ENCODE measurements at regions not wholly inside any gene's neighbourhood (a gene's known extent, or its start where the extent isn't known, plus 50 kb on each side); places are given as distances from the start of the nearest gene placed in this dataset.
"Not testable (repeated sequence)": the region's sequence is repeated elsewhere in the genome, so short reads cannot be mapped to it uniquely, and the experiment has no call there.

DNA sequence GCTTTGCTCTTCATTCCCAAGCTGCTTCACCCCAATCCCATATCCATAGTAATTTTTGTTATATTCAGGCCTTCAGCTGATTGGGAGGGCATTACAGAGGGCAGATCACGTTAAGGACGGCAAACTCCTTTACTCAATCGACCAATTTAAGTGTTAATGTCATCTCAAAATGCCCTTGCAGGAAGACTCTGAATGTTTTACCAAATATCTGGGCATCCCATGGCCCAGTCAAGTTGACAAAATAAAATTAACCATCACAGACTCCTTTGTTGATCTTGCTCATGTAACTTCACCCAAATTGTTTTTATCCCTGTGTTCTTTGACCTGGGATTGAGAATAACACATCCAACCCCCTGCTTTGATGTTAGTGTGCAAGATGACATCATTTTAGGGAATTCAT lies 1018.3 kb upstream of the LCORL start:
- no peak for DNase-seq (ENCODE audit: low read depth)

DNA sequence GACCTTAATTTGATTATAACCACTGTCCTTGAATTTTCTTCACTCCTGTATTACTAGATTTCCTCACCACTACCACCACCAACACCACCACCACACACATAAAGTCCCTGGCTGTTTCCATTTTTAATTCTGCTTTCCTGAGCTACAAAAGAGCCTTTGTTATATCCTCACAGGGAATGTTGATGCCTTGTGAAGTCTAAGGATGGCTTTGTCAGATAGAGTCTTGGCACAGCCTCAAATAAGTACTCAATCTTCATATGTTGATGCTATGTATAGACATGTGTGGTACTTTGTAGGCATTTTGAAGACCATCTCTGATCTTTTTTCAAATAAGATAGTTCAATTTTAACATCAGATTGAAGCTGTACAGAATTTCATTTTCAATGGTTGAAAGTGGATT lies 1016.7 kb upstream of the LCORL start:
- no peak for DNase-seq (ENCODE audit: low read depth)

DNA sequence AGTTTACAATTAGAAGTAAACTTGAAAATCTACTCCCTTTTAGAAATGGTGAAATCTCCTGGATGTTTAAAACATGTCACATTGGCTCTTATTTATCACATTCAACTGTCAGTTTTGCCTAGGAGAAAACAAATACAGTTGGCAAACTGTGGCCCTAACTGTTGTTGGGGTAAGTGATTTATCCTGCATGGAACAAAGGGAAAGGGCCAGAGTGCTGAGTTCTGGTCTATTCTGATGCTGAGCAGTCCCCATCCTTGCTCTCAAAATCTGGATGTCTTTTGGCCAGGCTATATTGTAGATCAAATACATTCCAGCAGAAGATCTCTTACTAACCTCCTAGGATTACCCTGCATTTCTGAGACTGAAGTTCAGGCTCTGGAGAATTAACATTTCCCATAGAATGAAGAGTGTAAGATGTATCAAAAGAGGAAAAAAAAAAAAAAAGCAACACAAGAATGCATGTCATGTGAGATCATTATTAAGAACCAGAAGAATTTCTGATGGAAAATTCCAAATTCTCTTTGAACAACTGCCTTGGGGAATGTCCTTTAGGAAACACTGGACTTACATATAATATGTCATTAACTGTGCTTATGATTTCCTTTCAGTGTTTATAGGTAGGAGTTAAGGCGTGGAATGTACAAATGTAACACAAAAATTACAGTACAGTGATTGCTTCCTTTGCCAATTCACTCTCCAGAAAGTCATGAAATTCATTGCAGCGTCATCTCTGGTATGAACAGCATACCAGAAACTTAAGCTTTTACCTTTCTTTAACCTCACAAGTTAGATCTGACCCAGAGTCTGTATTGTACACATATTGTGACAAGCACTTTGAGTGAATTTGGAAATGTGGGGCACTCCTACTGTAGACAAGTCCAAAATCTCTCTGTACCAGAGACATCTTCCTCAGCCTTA lies 1012.5 kb upstream of the LCORL start:
- DNase-seq (ENCODE audit: low read depth), result no peak

DNA sequence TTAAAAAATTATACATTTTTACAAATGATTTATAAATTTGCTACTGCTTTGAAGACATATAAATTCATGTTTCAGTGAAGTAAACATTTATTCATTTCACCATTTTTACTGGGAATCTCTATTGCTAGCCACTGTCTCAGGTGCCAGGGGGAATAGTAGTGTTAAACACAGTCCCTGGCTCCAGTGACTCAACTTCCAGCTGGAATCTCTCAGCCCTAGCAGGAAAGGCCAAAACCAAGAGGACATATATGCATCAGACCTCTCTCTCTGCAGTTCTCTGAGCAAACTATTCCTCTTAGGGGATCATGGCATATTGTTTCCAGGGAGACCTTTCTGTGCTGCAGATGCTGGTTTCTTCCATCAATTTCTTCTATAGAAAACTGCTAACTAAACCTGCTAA lies 1009.0 kb upstream of the LCORL start:
- DNase-seq (ENCODE audit: low read depth), result no peak

DNA sequence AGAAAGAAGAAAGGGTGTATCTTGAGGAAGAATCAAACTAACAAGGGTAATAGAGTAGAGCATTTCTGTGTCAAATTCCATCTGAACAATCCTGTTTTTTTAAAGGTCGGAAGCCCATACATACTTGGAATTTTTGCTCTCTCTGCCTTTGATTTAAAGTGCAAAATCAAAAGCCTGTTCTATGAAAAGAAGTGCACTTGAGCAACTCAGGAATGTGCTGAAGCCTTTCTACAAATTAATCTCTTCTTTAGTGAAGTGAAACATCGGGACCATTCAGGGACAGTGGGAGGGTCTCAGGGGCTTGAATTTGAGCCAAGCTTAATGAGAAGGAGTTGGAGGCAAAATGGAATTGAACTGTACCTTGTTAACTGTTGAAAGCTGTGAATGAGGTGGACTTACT lies 1008.5 kb upstream of the LCORL start:
- no peak for DNase-seq (ENCODE audit: low read depth)

DNA sequence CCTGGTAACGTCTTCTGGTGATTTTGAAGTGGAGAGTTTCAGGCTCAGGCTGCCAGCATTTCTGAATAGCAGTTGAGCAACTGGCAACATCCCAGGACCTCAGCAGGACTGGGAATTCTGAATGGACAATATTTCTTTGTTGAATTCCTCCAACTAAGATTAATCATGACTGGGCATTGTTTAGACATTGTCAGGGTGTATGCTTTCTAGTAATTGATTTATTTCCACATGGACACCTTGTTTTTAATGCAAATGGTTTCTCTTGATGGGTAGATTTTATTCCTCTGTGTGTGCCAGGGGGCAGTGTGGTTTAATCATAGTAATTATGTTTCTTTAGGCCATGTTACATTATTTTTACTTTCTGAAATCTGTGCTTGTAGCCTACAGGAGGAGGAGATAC lies 1004.7 kb upstream of the LCORL start:
- DNase-seq (ENCODE audit: low read depth), result no peak

DNA sequence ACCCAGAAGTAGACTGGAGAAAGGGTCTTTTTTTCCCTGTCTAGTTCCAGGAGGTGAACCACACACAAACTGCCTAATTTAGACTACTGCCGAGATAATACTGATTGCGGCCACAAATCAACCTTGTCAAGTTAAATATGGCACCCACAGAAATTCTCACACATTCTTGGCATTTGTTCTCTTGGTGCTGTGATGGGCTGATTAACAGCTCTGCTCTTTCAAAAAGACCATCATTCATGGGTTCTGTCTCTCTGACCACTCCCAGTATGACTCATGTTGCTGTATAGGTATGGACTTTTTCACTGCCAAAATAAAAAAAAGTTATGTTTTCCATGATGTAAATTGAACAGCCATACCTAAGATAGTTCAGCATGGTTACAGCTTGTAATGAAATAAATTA lies 1003.5 kb upstream of the LCORL start:
- DNase-seq (ENCODE audit: low read depth), result no peak

DNA sequence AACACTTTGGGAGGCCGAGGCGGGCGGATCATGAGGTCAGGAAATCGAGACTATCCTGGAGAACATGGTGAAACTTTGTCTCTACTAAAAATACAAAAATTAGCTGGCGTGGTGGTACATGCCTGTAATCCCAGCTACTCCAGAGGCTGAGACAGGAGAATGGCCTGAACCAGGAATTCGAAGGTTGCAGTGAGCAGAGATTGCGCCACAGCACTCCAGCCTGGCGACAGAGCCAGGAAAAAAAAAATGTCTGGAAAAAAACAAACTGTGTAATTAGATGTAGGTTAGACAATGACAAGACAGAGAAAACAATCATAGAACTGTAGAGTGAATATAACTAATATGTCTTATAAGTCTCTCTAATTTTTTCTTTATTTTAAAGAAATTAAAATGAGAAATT lies 1002.5 kb upstream of the LCORL start:
- DNase-seq (ENCODE audit: low read depth), result no peak

DNA sequence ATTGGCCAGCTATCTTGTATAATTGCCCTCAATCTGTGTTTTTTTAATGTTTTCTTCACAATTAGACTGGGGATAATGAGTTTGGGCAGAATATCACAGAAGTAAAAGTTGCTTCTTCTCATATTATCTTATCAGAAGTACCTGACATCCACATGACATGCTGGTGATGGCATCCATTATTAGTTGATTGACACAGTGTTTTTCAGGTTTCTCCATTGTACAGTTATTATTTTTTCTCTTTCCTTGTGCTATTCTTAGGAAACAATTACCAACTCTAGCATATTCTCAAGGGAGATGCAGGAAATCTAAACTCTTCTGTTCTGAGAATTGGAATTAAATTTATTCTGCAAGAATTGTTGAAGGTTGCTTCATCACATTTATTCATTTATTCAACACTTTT lies 1000.1 kb upstream of the LCORL start:
- no peak for DNase-seq (ENCODE audit: low read depth)

DNA sequence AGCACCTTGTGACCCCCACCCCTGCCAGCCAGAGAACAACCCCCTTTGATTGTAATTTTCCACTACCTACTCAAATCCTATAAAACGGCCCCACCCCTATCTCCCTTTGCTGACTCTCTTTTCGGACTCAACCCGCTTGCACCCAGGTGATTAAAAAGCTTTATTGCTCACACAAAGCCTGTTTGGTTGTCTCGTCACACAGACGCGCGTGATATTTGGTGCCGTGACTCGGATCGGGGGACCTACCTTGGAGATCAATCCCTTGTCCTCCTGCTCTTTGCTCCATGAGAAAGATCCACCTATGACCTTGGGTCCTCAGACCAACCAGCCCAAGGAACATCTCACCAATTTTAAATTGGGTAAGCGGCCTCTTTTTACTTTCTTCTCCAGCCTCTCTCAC lies 995.0 kb upstream of the LCORL start:
- DNase-seq (ENCODE audit: low read depth), result not testable (repeated sequence)

DNA sequence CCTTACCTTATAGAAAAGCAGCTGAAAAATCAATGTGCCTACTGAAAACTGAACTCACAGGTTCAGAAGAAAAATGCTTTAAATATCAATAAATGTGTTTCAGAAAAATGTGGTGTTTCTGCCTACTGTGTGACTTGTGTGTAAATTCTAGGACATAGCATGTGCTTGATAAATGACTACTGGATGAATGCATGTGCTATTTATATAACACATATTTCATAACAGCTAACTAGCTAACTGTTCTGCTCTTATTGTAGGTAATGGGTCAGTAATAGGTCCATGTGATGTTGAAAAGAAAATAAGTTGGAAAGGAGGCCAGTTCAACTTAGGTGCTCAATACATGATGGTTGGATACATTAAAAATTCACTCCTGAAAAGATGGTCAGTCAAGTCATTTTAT lies 993.0 kb upstream of the LCORL start:
- DNase-seq (ENCODE audit: low read depth), result no peak

DNA sequence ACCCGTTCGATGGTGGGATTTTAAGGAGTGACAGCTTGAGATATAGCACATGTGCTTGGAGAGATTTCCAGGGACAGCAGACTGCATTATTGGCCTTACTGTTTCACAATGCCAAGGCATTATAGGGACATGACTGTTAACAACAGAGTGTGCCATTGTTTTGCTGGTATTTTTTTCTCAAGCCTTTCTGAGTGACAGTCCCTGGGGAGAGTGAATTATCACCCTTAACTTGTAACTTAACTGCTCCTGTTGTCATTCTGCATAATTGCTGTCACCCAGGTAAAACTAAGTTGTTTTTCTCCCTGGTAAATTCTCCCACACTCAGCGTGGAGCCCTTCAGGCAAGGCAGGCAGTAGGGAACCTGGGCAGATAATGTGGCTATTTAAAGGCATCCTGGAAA lies 989.2 kb upstream of the LCORL start:
- DNase-seq (ENCODE audit: low read depth), result no peak

DNA sequence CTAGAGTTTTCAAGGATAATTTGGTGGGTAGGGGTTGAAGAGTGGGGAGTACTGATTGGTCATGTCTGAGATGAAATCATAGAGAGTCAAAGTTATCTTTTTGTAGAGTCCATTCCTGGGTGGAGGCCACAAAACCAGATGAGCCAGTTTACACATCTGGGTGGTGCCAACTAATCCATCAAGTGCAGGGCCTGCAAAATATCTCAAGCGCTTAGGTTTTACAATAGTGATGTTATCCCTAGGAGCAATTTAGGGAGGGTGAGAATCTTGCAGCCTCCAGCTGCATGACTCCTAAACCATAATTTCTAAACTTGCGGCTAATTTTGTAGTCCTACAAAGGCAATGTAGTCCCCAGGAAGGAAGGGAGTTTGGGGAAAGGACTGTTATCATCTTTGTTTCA lies 988.3 kb upstream of the LCORL start:
- no peak for DNase-seq (ENCODE audit: low read depth)

DNA sequence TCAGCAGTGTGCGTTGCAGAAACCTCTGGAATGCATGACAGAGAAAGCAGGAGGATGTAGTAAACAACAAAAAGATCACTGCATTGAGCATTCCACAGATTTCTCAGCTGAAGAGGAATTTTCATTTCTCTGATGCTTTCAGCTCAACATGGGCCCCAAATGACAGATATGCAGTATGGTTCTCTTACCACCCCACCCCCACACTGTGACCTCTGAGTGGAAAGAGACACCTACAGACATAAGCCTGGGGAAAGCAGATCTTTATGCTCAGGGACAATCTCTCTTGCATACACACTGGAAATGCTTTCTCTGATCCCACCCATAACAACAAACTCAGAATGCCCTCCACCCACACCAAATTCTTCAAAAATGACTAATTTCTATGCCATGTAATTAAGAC lies 983.7 kb upstream of the LCORL start:
- DNase-seq (ENCODE audit: low read depth), result peak; percentile 42

DNA sequence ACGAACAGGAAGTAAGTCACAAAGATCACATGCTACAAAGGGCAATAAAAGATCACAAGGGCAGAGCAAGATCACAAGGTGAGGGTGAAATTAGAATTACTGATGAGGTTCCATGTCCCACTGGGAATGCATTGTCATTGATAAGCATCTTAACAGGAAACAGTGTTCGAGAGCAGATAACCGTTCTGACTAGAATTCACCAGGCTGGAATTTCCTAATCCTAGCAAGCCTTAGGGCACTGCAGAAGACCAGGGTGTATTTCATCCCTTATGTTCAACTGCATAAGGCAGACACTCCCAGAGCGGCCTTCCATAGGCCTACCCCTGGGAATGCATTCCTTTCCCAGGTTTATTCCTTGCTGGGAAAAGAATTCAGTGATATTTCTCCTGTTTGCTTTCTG lies 980.6 kb upstream of the LCORL start:
- no peak for DNase-seq (ENCODE audit: low read depth)

DNA sequence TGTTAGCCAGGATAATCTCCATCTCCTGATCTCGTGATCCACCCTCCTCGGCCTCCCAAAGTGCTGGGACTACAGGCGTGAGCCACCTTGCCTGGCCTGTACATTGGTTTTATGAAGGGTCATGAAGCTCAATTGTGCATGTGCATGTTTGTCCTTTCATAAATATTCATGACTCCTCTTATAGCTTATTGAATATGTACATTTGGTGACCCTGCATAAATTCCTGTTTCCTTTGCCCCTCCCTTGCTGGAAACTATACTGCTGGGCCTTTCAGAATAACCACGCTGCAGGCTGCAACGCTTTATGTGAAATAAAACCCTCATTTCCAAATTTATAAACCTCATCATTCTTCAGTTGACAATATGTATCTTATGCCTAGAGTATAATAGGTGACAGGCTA lies 978.0 kb upstream of the LCORL start:
- no peak for DNase-seq (ENCODE audit: low read depth)

DNA sequence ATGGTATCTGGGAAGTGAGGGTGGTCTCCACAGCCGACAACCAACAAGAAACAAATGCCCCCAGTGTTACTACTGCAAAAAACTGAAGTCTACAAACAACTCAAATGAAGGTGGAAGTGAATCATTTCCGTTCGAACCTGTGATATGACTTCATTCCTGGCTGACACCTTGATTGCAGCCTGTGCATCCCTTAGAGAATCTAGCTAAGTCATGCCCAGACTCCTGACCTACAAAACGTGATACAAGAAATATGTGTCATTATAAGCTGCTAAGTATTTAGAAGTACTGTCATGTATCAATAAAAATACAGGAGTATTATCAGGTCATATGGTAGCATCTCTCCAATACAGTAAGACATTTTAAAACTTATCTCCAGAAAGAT lies 959.7 kb upstream of the LCORL start:
- no peak for DNase-seq (ENCODE audit: low read depth)

DNA sequence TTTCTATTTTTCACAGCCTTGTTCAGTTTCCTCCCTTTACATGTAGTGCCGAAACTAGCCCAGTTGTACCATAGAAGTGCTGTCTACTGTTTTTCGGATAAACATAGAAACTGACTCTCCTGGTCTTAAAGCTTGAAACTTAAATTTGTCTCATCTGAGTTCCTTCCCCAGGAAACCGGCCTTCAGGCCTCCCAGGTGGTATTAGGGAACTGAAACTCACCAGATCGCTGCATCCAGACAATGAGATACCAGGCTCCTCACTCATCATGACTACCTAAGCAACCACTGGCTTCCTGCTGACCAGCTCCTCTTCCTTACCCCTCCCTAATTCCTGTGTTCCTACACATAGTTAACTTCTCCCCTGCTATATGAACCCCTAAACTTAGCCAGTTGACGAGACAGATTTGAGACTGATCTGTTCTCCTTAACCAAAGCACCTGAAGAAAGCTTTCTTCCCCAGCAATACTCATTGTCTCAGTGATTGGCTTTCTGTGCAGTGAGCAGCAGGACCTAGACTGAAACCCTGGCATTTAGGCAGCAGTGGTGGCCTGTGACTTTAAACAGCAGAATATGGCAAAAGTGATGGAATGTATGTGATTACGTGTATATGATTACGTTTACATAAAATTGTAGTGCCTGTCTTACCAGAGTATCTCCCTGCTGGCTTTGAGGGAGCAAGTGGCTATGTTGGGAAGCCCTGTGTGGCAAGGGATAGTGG lies 959.1 kb upstream of the LCORL start:
- peak; percentile 7 for DNase-seq (ENCODE audit: low read depth)

DNA sequence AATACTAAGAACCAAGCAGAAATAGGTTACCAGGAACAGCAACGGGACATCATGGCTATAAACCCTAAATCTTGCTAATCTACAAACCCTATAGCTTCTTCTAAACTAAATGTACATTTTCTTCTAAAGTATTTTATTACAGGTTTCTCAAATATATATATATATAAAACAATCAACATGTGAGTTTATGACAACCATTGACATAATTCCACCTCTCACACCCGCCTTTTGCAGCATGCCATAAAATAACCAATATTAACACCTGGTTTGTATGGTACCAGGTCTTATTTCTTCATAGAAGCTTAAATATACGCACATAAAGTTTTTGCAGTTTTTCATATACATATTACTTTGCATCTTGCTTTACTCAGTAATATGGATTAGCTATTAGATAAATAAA lies 955.3 kb upstream of the LCORL start:
- no peak for DNase-seq (ENCODE audit: low read depth)

DNA sequence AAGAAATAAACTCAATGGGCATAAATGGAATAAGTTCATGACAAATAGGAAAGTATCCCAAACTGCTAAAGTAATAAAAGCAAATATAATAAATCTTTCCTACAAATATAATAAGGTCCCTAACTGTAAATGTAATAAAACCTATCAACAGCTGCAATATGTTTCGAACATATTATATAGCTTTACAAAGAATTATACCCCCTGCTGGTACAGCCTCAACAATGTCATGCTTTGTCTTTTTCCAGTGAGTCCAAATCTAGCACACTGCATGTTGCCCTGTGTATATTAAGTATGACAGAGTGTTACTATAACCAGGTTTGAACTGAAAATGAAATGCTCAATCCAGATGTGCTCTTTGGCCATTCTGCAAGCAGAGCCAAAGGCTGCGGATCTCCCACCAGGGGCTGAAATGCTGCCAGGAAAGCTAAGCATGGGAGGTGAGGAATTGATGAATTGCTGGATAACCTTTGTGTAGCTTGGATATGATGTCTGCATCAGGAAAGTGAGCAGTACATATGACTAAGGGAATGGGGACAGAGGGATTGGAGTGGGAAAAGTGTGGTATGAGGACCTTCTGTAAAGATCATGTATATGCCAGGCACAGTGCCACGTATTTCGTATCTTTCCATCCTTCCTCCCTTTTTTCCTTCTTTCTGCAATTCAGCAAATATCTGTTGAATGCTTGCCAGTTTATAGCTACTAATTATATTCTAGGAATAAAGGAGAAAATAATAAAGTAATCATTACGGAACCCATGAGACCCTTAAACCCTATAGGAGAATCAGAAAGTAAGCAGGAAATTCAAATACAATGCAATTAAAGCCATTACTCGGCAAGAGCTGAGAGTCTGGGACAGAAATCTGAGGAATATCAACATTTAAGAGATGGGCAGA lies 954.6 kb upstream of the LCORL start:
- DNase-seq (ENCODE audit: low read depth), result no peak

DNA sequence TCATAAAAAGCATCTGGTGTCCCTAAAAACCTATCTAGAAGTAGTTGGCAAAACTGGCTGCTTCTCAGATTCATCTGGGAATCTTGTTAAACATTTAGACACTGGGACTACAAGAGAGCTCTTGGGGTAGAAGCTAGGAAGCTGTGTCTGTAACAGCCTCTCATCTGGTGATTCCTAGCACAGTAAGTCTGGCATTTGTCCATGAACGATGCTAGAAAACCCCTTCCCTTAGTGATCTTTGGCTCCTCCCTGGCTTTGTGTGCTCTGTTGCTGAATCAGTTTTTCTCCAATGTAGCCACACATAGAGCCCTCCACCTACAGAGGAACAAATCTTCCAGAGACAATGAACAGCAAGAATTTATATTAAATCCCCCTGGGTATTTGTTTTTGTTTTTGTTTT lies 951.7 kb upstream of the LCORL start:
- DNase-seq (ENCODE audit: low read depth), result no peak

DNA sequence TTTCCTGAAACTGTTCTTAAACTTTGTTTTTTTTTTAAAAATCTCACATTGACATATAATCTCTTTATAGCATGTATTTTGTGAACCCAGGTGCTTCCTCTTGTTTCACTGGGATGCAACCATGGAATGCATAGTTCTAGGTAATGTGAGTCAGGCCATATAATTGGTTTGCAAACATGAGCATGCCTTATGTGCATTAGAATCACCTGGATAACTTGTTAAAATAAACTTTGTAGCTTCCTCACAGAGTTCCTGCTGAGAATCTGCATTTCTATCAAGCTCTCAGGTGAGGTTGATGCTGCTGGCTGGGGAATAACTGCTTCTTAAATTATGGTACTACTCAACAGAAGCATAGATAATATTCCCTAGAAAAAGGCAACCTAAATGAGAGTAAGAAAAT lies 940.3 kb upstream of the LCORL start:
- no peak for DNase-seq (ENCODE audit: low read depth)

DNA sequence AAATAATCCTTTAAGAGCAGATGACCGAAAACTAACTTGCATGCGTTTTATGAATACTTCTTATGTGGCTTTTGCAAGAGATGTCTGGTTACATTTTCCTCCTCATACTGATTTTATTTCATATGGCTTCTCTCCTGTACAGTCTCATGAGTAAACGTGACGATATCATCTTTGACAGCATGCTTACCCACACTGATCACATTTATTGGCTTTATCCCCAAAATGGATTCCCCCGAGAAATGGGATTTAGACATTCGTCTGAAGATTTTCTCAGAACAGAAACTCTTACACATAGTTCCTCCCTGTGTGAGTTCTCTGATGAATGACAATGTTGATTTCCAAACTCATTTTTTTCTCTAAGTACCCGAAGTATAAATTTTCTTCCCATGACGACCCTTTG lies 939.7 kb upstream of the LCORL start:
- no peak for DNase-seq (ENCODE audit: low read depth)
